Hindlimb muscle (tissue), 1 donor: ENCODE measurements at regions not wholly inside any gene's neighbourhood (a gene's known extent, or its start where the extent isn't known, plus 50 kb on each side); places are given as distances from the start of the nearest gene placed in this dataset.

Experiments
- DNase-seq: peaks from one replicate; pipeline ENCODE4 v3.0.0-alpha.2; 2013

DNA sequence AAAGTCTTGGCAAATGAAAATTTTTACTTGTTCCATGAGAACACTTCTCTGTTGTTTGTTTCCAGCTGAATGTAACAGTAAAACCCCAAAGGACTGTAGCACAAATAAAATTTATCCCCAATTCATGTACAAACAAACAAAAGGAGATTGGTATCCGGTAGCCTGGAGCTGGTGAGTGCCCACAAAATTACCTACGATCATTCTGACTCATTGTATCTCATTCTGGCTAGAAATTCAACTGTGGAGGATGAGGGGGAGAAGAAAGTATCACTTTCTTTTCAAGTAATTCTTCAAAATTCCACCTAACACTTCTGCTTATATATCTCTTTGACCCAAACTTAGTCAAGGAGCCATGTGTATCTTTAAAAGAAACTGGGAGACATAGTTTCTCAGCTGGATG lies 268.5 kb downstream of the ALG10B start:
- no peak for DNase-seq

- no peak for DNase-seq
Measured at GRCh38 chr12:38586789-38587188, 270.2 kb downstream of the ALG10B start.

DNA sequence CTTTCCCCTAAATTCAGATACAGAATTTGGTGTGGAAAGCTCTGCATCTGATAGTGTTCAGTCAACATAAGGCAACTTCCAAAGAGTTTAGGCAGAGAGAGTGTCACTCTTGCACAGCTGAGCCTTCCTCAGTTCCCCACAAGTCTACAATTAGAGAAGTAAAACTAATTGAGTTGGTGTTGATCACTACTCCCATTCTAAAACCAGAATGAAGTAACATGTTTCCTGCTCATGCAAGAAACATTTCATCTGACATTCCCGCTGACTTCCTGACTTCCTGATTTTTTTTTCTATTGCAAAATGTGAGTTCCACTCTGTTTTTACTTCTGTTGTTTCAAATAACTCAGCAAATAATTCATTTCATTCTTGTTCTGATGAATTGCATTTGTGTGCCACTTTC lies 271.0 kb downstream of the ALG10B start:
- DNase-seq: peak; percentile 4

DNA sequence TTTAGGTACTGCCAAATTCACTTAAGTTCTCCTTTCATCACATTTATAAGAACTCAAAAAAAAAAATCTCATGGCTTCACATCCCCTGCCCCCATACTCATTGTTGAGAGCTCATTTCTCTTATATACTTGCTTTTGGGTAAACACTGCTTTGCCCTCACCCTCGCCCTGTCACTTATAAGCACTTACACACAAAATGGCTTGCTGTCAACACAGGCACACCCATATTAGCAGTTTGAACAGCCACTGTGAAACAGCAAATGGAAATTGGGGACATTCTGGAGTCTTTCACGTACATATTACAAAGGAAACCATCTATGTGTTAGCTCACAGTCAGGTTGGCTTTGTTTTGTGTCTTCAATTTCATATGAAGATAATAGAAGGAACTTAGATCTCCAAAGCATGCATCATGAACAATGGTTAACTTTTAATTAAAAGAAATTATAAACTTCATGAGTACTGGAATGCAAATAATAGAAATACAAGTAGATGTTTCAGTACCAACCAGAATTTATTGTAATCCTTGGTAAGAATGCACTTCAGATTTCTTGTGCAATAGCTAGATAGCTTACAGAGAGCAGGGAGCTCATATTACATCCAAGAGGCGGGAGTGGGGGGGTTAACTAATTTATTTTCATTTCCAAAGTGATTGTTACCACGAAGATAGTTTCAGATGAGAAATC lies 272.2 kb downstream of the ALG10B start:
- DNase-seq: no peak

- DNase-seq: no peak
Measured at GRCh38 chr12:38589306-38589632, 272.7 kb downstream of the ALG10B start.

DNA sequence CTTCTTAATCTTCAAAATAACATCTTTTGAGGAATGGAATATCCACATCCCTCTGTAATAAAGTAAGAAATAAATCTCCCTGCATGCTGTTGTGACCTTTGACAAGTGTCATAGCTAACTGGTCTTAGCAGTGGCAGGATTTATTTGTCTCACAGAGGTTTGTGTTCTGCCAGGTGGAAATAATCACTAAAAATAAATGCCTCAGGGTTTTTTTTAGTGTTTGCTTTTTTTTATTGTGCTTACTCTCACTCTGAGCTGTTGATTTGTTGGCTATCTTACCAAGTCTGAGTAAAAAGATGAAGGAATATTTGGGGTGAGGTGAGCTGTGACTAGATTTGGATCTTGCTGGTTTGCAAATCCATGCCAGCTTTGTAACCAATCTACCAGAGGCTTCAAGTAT lies 285.4 kb downstream of the ALG10B start:
- DNase-seq: no peak
